Stomach smooth muscle (tissue), 2 donors: ENCODE measurements at regions not wholly inside any gene's neighbourhood (a gene's known extent, or its start where the extent isn't known, plus 50 kb on each side); places are given as distances from the start of the nearest gene placed in this dataset.

Source experiments
- H3K27ac ChIP-seq: one replicate; pipeline ENCODE4 v1.7.0; 2013; ENCODE audit warnings: mild to moderate bottlenecking, low read length, inconsistent platforms
- H3K27me3 ChIP-seq, 2 donors: one replicate each; pipeline ENCODE4 v1.7.0; 2013; ENCODE audit warnings: low read length in 2 of 2; ENCODE audit not compliant: insufficient read depth in 2 of 2, control insufficient read depth in 1 of 2
- H3K36me3 ChIP-seq, 2 donors: one replicate each; pipeline ENCODE4 v1.7.0; 2013; ENCODE audit warnings: low read length in 2 of 2; ENCODE audit not compliant: control insufficient read depth in 2 of 2, insufficient read depth in 2 of 2
- H3K4me1 ChIP-seq: one replicate; pipeline ENCODE4 v1.7.0; 2013; ENCODE audit warnings: low read length; ENCODE audit not compliant: control insufficient read depth, insufficient read depth
- H3K4me3 ChIP-seq, 2 donors: one replicate each; pipeline ENCODE4 v1.7.0; 2013; ENCODE audit warnings: low read length in 2 of 2
- H3K9ac ChIP-seq, 2 donors: one replicate each; pipeline ENCODE4 v1.7.0; 2013; ENCODE audit warnings: low read length in 2 of 2, mild to moderate bottlenecking in 1 of 2
- H3K9me3 ChIP-seq, 2 donors: one replicate each; pipeline ENCODE4 v1.7.0; 2013; ENCODE audit warnings: low read length in 2 of 2; ENCODE audit not compliant: control insufficient read depth in 2 of 2
- donor health status: healthy.
- donor health status: Pancreatic carcinoma.

- no peak overlapping the region for H3K27ac ChIP-seq
- H3K4me3 ChIP-seq, result no peak overlapping the region
- H3K9ac ChIP-seq, result no peak overlapping the region
- H3K4me1 ChIP-seq, result no peaks in the 10 kb centered on the region
- H3K9me3 ChIP-seq, result no peaks in the 10 kb centered on the region
- no peaks in the 10 kb centered on the region for H3K36me3 ChIP-seq
- H3K27me3 ChIP-seq, result no peaks in the 10 kb centered on the region
These were observed 99.4 kb downstream of the HPGD start for GRCh38 chr4:174422893-174423256.

- no peak overlapping the region for H3K9ac ChIP-seq
- H3K36me3 ChIP-seq, result no peaks in the 10 kb centered on the region
- H3K4me1 ChIP-seq, result no peaks in the 10 kb centered on the region
- no peaks in the 10 kb centered on the region for H3K27me3 ChIP-seq
- H3K9me3 ChIP-seq, result no peaks in the 10 kb centered on the region
- no peak overlapping the region for H3K4me3 ChIP-seq
- no peak overlapping the region for H3K27ac ChIP-seq
These were observed 102.0 kb downstream of the HPGD start for GRCh38 chr4:174420316-174420715.

- no peak overlapping the region for H3K27ac ChIP-seq
- H3K9me3 ChIP-seq, result no peaks in the 10 kb centered on the region
- H3K27me3 ChIP-seq, result no peaks in the 10 kb centered on the region
These were observed 103.6 kb downstream of the HPGD start for GRCh38 chr4:174418640-174419212.

GRCh38 chr4:174408841-174409552 lies 113.3 kb downstream of the HPGD start:
- Histone ChIP-seq H3K4me1 (no peaks in the 10 kb centered on the region), H3K36me3 (no peaks in the 10 kb centered on the region), H3K9ac (no peak overlapping the region), H3K27me3 (no peaks in the 10 kb centered on the region), H3K4me3 (no peak overlapping the region), H3K9me3 (no peaks in the 10 kb centered on the region), H3K27ac (no peak overlapping the region)

More at GRCh38 chr4:174418640-174419212, 103.6 kb downstream of the HPGD start:
- H3K4me3 ChIP-seq, result no peak overlapping the region
- H3K4me1 ChIP-seq, result no peaks in the 10 kb centered on the region
- H3K9ac ChIP-seq, result no peak overlapping the region
- no peaks in the 10 kb centered on the region for H3K36me3 ChIP-seq

GRCh38 chr4:174406383-174406782 lies 115.9 kb downstream of the HPGD start:
- H3K4me1 ChIP-seq, result no peaks in the 10 kb centered on the region
- H3K9me3 ChIP-seq, result no peaks in the 10 kb centered on the region
- H3K27me3 ChIP-seq, result no peaks in the 10 kb centered on the region
- H3K4me3 ChIP-seq, result no peak overlapping the region
- H3K27ac ChIP-seq, result no peak overlapping the region
- H3K36me3 ChIP-seq, result no peaks in the 10 kb centered on the region
- H3K9ac ChIP-seq, result no peak overlapping the region

- Histone ChIP-seq H3K27ac (no peak overlapping the region), H3K27me3 (no peaks in the 10 kb centered on the region), H3K4me1 (no peaks in the 10 kb centered on the region), H3K4me3 (no peak overlapping the region), H3K9ac (no peak overlapping the region), H3K9me3 (no peaks in the 10 kb centered on the region), H3K36me3 (no peaks in the 10 kb centered on the region)
These were observed 116.4 kb downstream of the HPGD start for GRCh38 chr4:174405923-174406322.

- Histone ChIP-seq H3K9me3 (no peaks in the 10 kb centered on the region), H3K36me3 (no peaks in the 10 kb centered on the region), H3K27ac (no peak overlapping the region), H3K9ac (no peak overlapping the region), H3K4me1 (no peaks in the 10 kb centered on the region), H3K27me3 (no peaks in the 10 kb centered on the region), H3K4me3 (no peak overlapping the region)
These were observed 117.6 kb downstream of the HPGD start for GRCh38 chr4:174404677-174405076.

- no peak overlapping the region for H3K4me3 ChIP-seq
- H3K27ac ChIP-seq, result no peak overlapping the region
- H3K36me3 ChIP-seq, result no peaks in the 10 kb centered on the region
- no peaks in the 10 kb centered on the region for H3K27me3 ChIP-seq
- peaks cover 3% of the 10 kb centered on the region for H3K4me1 ChIP-seq
- no peaks in the 10 kb centered on the region for H3K9me3 ChIP-seq
- H3K9ac ChIP-seq, result no peak overlapping the region
These were observed 119.1 kb downstream of the HPGD start for GRCh38 chr4:174403177-174403543.

GRCh38 chr4:174402470-174403176 lies 118.9 kb downstream of the CEP44 start:
- H3K27ac ChIP-seq, result no peak overlapping the region
- no peaks in the 10 kb centered on the region for H3K27me3 ChIP-seq
- peaks cover 3% of the 10 kb centered on the region for H3K4me1 ChIP-seq
- no peaks in the 10 kb centered on the region for H3K9me3 ChIP-seq
- H3K9ac ChIP-seq, result no peak overlapping the region
- no peaks in the 10 kb centered on the region for H3K36me3 ChIP-seq
- no peak overlapping the region for H3K4me3 ChIP-seq

- Histone ChIP-seq H3K27me3 (no peaks in the 10 kb centered on the region), H3K27ac (no peak overlapping the region), H3K9me3 (no peaks in the 10 kb centered on the region), H3K36me3 (no peaks in the 10 kb centered on the region), H3K4me3 (no peak overlapping the region), H3K4me1 (peaks cover 3% of the 10 kb centered on the region), H3K9ac (no peak overlapping the region)
These were observed 117.9 kb downstream of the CEP44 start for GRCh38 chr4:174401471-174402130.
